ENCODE measurements at regions not wholly inside any gene's neighbourhood (a gene's known extent, or its start where the extent isn't known, plus 50 kb on each side); places are given as distances from the start of the nearest gene placed in this dataset.

DNA sequence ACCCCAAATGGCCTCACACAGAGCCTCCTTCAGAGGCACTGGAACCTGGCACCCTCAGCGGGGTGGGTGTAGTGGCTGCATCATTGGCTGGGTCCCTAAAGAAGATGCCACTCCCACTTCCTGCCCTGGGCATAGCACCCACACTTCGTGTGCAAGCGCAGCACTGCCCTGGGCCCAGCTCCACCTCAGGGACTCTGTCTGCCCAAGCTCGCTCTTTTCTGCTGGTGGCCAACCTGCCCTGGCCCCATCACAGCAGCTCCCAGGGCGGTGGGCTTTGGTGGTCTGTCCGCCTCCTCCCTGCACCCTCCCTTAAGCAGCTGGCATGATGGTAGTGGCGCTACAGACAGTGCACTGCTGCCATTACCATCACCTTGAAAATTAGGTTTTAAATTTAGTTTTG is 829.3 kb upstream of the BRINP3 start:
- Mint-ChIP-seq H3K4me1 (no peaks in the 10 kb centered on the region), H3K36me3 (no peaks in the 10 kb centered on the region), H3K4me3 (no peak overlapping the region), H3K9me3 (peaks cover 19% of the 10 kb centered on the region), H3K27ac (no peak overlapping the region)
- DNase-seq (ENCODE audit: low spot score in 2 of 2) (no peak), ATAC-seq (no peak)

DNA sequence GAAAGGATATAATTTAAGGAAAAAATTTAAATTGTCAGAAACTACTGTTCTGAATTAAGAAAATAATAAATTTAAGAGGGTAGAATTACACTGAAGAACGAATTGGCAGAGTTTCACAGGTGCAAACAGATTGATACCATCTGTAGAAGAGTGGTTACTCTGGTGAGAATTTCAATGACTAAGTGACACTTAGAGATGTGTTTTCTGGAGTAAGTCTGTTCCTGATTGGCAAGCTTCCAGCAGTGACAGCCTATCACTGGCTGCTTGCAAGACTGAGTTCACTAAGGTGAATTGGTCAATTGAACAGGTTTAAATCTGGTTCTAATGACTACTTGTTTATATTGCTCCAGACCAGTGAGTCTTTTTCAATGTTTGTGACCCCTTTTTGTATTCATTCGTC is 838.2 kb upstream of the RGS18 start:
- DNase-seq (ENCODE audit: low spot score in 2 of 2) (no peak), ATAC-seq (no peak)
- H3K4me3 Mint-ChIP-seq = no peak overlapping the region
- H3K9me3 Mint-ChIP-seq = peaks cover 2% of the 10 kb centered on the region
- no peak overlapping the region for H3K27ac Mint-ChIP-seq
- no peaks in the 10 kb centered on the region for H3K4me1 Mint-ChIP-seq
- H3K36me3 Mint-ChIP-seq = no peaks in the 10 kb centered on the region

DNA sequence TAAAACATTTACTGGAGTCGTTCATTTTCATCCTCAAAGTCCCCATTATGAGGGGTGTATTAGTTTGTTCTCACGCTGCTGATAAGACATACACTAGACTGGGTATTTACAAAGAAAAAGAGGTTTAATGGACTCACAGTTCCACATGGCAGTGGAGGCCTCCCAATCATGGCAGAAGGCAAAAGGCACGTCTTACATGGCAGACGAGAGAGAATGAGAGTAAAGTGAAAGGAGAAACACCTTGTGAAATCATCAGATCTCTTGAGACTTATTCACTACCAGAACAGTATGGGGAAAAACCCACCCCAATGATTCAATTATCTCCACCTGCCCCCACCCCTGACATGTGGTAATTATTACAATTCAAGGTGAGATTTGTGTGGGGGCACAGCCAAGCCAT is 830.4 kb upstream of the RGS18 start:
- Mint-ChIP-seq H3K4me3 (no peak overlapping the region), H3K9me3 (peaks cover 8% of the 10 kb centered on the region), H3K4me1 (no peaks in the 10 kb centered on the region), H3K36me3 (no peaks in the 10 kb centered on the region), H3K27ac (no peak overlapping the region)
- DNase-seq (ENCODE audit: low spot score in 2 of 2) = no peak
- ATAC-seq = no peak

DNA sequence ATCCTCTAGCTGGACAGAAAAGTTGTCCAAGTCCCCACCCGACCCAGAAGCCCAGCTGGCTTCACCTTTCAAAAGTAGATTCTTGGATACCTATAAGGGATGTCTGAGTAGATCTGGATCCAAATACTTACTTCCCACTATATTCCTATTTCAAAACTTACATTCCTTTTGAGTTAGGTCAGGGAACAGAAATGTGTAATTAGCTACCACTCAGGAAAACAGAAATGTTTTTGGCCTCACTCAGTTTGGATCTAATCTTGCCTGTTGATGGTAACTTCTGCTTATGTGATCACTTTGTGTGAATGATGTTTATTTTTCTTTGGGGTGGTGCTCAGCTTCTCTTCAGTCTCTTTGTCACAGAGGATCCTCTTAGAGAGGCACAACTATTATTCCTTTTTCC is 814.4 kb upstream of the RGS18 start:
- Mint-ChIP-seq H3K4me1 (no peaks in the 10 kb centered on the region), H3K36me3 (no peaks in the 10 kb centered on the region), H3K9me3 (peaks cover 17% of the 10 kb centered on the region), H3K4me3 (no peak overlapping the region), H3K27ac (no peak overlapping the region)
- DNase-seq (ENCODE audit: low spot score in 2 of 2) (no peak), ATAC-seq (no peak)

DNA sequence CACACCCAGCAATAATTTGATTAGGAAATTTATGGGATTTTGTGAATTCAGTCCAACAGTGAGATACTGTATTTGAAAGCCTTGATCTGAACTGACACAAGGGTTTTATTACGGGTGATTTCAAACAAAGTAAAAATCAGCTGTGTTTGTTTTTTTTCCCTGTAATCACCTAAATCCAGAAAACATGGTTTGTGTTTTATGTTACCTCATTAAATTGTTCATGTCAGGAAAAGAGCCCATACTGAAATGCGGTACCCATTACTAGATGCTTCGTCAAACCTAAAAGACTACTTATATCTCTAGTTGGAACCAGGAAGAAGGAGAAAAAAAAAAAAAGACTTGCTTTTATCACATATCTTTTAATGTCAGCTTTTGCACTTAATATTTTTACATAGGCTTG is 811.9 kb upstream of the RGS18 start:
- H3K36me3 Mint-ChIP-seq = no peaks in the 10 kb centered on the region
- ATAC-seq (no peak), DNase-seq (ENCODE audit: low spot score in 2 of 2) (no peak)
- no peaks in the 10 kb centered on the region for H3K4me1 Mint-ChIP-seq
- no peak overlapping the region for H3K27ac Mint-ChIP-seq
- H3K4me3 Mint-ChIP-seq = no peak overlapping the region
- peaks cover 20% of the 10 kb centered on the region for H3K9me3 Mint-ChIP-seq

DNA sequence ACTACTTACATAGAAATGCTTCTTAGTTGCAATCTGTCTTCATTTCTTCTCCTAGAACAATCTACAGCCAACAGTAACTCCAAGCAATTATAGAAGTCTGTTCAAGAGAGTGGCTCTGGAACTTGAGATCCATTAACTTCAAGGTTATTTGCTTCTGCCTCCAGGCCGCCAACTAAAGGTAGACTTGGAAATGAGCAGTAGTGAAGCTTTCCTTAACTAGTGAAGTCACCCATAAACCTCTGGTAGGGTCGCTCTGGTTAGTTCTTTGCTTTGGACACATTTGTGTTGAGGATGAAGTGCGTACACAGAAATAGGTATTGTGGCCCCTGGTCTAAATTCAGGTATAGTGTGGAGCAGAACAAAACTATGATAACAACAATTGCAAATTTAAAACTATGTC is 809.9 kb upstream of the RGS18 start:
- no peak for DNase-seq (ENCODE audit: low spot score in 2 of 2)
- no peaks in the 10 kb centered on the region for H3K36me3 Mint-ChIP-seq
- no peak overlapping the region for H3K4me3 Mint-ChIP-seq
- ATAC-seq = no peak
- H3K27ac Mint-ChIP-seq = no peak overlapping the region
- H3K9me3 Mint-ChIP-seq = peaks cover 20% of the 10 kb centered on the region
- H3K4me1 Mint-ChIP-seq = no peaks in the 10 kb centered on the region

DNA sequence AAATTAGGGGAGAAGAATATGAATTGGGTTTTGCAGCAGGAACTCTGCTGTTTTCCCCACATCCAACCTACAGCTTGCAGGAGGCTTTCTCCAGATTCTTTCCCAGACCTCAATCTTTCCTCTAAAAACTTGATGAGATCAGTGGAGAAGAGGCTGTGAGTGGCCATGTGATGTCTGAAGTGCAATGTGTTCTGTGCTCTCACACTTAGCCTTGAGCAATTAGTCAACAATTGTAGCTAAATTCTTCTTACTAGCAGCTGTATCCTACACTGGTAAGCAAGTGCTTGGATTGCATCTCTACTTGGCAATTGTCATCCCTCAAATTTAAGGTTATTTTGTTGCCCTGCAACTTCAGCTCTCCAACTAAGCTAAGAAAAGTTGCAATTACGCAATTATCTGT is 807.3 kb upstream of the RGS18 start:
- no peaks in the 10 kb centered on the region for H3K4me1 Mint-ChIP-seq
- H3K9me3 Mint-ChIP-seq = peaks cover 20% of the 10 kb centered on the region
- ATAC-seq (no peak), DNase-seq (ENCODE audit: low spot score in 2 of 2) (no peak)
- H3K36me3 Mint-ChIP-seq = no peaks in the 10 kb centered on the region
- H3K27ac Mint-ChIP-seq = no peak overlapping the region
- no peak overlapping the region for H3K4me3 Mint-ChIP-seq

DNA sequence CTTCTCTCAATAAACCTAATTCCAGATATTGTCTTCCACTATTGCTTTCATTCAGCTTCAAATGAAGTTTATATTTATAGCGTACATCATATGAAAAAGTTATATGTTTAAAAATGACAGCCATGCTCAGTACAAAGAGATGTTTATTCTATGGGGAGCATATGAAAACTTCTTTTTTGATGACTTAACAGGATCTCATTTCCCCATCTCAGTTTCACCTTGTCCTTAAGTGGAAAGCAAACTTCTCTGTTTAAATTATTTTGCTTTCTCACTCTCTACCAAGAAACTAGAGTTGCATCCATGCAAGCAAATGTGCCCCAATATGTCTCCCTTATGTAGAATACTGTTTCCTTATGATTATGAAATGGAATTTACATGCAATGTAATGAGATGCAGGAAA is 799.5 kb upstream of the RGS18 start:
- Mint-ChIP-seq H3K4me3 (no peak overlapping the region), H3K36me3 (no peaks in the 10 kb centered on the region), H3K9me3 (peaks cover 14% of the 10 kb centered on the region), H3K27ac (no peak overlapping the region), H3K4me1 (no peaks in the 10 kb centered on the region)
- ATAC-seq (no peak), DNase-seq (ENCODE audit: low spot score in 2 of 2) (no peak)

DNA sequence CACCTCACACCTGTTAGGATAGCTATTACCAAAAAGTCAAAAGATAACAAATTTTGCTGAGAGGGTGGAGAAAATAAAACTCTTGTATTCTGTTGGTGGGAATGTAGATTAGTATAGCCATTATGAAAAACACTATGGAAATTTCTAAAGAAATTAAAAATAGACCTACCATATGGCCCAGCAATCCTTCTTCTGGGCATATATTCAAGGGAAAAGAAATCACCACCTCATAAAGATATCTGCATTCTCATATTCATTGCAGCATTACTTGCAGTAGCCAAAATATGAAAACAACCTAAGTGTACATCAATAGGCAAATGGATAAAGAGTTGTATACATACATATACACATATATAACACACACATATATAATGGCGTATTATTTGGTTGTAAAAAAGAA is 791.6 kb upstream of the RGS18 start:
- no peak overlapping the region for H3K4me3 Mint-ChIP-seq

DNA sequence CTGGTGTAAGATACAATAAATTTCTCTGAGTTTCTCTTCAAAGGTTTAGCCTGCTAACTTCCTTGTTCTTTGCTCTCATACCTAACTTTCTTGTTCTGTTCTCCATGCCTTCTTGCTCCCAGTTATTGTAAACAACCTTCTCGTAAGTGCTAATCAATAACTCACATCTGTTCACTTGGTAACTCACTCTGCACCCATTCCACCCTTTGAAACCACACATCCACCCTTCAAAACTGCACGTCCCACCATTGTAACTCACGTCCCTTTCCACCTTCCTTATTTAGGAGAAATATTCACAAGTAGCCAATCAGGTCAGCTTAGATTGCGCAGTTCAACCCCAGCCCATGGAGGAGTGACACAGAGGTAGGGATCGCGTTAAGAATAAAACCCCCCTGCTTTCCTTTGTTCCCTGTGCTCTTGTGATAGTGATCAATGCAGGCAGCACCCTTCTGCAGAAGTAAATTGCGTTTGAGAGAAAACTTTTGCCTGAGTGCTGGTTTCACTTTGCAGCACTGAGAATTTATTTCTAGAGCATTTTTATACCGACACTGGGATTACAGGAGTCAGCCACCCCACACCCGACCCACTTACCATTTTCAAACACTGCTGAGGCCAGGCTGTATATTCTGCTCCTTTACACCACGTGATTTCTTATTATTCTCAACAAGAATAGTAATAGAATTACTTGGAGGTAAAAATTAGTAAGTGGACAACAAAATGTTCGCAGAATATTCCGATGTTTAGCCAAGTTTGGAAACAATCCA is 789.2 kb upstream of the RGS18 start:
- H3K4me1 Mint-ChIP-seq = no peaks in the 10 kb centered on the region
- ATAC-seq (no peak), DNase-seq (ENCODE audit: low spot score in 2 of 2) (no peak)
- H3K36me3 Mint-ChIP-seq = no peaks in the 10 kb centered on the region
- H3K9me3 Mint-ChIP-seq = peaks cover 11% of the 10 kb centered on the region
- H3K4me3 Mint-ChIP-seq = no peak overlapping the region
- no peak overlapping the region for H3K27ac Mint-ChIP-seq

More for the DNA sequence above, 791.6 kb upstream of the RGS18 start:
- DNase-seq (ENCODE audit: low spot score in 2 of 2) (no peak), ATAC-seq (no peak)
- peaks cover 16% of the 10 kb centered on the region for H3K9me3 Mint-ChIP-seq
- no peaks in the 10 kb centered on the region for H3K4me1 Mint-ChIP-seq
- H3K27ac Mint-ChIP-seq = no peak overlapping the region
- no peaks in the 10 kb centered on the region for H3K36me3 Mint-ChIP-seq

DNA sequence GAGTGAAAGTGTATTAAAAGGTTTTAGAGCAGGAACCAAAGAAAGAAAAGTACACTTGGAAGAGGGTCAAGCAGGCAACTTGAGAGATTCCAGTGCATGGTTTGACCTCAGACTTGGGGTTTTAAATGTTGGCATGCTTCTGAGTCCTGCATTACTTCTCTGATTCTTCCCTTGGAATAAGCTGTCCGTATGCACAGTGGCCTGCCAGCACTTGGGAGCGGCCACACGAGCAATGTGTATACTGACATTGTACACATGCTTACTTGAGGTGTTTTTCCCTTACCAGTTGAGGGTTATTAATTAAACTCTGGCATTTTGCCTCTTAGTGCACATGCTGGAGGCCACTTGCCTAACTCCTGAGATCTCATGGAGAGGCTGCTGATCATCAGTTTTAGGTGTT is 786.6 kb upstream of the RGS18 start:
- DNase-seq (ENCODE audit: low spot score in 2 of 2) = no peak
- no peak for ATAC-seq
- peaks cover 23% of the 10 kb centered on the region for H3K9me3 Mint-ChIP-seq
- H3K4me1 Mint-ChIP-seq = no peaks in the 10 kb centered on the region
- no peak overlapping the region for H3K4me3 Mint-ChIP-seq
- H3K27ac Mint-ChIP-seq = no peak overlapping the region
- H3K36me3 Mint-ChIP-seq = no peaks in the 10 kb centered on the region

DNA sequence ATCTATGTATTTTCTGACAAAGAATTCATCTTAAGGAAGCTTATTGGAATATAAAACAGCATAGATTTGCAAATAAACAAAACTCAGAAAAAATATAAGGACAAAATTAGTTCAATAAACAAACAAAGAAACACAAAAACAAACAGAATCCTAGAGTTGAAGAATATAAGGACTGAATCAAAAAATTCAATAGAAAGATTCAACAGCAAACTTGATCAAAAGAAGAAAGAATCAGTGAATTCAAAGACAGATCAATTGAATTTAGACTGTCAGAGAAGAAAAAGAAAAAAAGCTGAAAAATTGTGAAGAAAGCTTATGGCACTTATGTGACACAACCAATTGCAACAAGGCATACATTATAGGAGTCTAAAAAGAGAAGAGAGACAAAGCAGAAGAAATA is 770.0 kb upstream of the RGS18 start:
- H3K36me3 Mint-ChIP-seq = no peaks in the 10 kb centered on the region
- H3K4me3 Mint-ChIP-seq = no peak overlapping the region
- no peak overlapping the region for H3K27ac Mint-ChIP-seq
- no peaks in the 10 kb centered on the region for H3K4me1 Mint-ChIP-seq
- peaks cover 14% of the 10 kb centered on the region for H3K9me3 Mint-ChIP-seq
- ATAC-seq (no peak), DNase-seq (ENCODE audit: low spot score in 2 of 2) (no peak)

DNA sequence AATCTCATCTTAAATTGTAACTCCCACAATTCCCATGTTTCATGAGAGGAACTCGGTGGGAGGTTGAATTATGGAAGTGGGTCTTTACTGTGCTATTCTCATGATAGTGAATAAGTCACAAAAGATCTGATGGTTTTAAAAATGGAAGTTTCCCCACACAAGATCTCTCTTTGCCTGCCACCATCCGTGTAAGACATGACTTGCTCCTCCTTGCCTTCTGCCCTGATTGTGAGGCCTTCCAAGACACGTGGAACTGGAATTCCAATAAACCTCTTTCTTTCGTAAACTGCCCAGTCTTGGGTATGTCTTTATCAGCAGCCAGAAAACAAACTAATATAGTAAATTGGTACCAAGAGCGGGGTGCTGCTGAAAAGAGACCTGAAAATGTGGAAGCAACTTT is 761.6 kb upstream of the RGS18 start:
- Mint-ChIP-seq H3K36me3 (no peaks in the 10 kb centered on the region), H3K9me3 (peaks cover 22% of the 10 kb centered on the region), H3K27ac (no peak overlapping the region), H3K4me3 (no peak overlapping the region), H3K4me1 (no peaks in the 10 kb centered on the region)
- DNase-seq (ENCODE audit: low spot score in 2 of 2) = no peak
- no peak for ATAC-seq

DNA sequence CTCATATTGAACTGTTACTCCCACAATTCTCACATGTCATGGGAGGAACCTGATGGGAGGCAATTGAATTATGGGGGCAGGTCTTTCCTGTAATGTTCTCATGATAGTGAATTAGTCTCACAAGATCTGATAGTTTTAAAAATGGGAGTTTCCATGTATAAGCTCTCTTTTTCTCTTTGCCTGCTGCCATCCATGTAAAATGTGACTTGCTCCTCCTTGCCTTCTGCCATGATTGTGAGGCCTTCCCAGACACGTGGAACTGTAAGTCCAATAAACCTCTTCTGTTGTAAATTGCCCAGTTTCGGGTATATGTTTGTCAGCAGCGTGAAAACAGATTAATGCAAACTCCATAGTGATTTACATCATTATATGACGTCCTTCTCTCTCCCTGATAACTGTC is 759.7 kb upstream of the RGS18 start:
- DNase-seq (ENCODE audit: low spot score in 2 of 2) (no peak), ATAC-seq (no peak)
- H3K4me3 Mint-ChIP-seq = no peak overlapping the region
- H3K9me3 Mint-ChIP-seq = peaks cover 22% of the 10 kb centered on the region
- no peak overlapping the region for H3K27ac Mint-ChIP-seq
- no peaks in the 10 kb centered on the region for H3K36me3 Mint-ChIP-seq
- H3K4me1 Mint-ChIP-seq = no peaks in the 10 kb centered on the region

DNA sequence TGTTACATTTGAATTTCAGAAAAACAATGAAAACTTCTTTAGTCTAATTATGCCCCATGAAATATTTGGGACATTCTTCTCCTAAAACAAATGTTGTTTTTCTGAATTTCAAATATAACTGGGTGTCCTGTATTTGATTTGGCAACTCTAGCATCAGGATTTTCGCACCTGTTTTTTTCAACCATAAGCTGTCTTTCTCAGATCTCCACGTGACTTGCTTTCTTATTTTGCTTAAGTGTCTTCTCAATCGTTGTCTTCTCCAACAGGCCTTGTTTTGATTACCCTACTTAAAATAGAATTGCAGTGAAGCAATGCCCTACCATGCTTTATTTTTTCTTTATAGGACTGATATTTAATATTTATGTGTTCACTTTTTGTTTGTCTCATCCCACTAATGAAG is 752.8 kb upstream of the RGS18 start:
- Mint-ChIP-seq H3K4me1 (no peaks in the 10 kb centered on the region), H3K9me3 (peaks cover 24% of the 10 kb centered on the region), H3K4me3 (no peak overlapping the region), H3K27ac (no peak overlapping the region), H3K36me3 (no peaks in the 10 kb centered on the region)
- ATAC-seq (no peak), DNase-seq (ENCODE audit: low spot score in 2 of 2) (no peak)

DNA sequence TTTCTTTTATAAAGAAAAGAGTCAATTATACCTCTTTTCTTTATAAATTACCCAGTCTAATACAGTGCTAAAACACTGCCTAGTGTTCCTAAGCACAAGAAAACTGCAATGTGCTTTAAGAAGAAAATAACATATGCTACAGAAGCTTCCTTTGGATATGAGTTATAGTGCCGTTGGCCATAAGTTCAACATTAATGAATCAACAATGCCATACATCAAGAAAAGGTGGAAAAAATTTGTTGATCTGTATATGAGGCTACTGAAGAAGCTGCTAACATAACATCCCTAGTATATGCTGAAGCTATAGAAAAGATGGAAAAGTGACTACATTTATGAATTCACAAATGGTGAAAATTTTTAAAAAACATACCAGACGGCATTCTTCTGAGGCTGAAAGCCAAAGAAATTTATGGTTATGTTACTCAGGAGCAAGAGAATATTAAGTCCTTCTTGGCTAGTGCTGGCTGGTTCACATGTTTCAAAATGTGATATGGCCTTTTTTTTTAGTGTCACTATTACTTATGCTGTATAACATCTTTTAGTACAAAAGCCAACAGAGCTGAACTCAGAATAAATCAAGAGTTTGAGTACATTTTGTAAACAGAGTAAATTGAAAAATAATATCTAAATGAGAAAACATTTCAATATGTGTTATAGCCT is 743.2 kb upstream of the RGS18 start:
- peaks cover 10% of the 10 kb centered on the region for H3K9me3 Mint-ChIP-seq
- no peak overlapping the region for H3K4me3 Mint-ChIP-seq
- no peaks in the 10 kb centered on the region for H3K36me3 Mint-ChIP-seq
- H3K4me1 Mint-ChIP-seq = no peaks in the 10 kb centered on the region
- DNase-seq (ENCODE audit: low spot score in 2 of 2) = no peak
- no peak overlapping the region for H3K27ac Mint-ChIP-seq
- no peak for ATAC-seq
